Mucosa of descending colon (tissue), 3 donors: ENCODE measurements at regions not wholly inside any gene's neighbourhood (a gene's known extent, or its start where the extent isn't known, plus 50 kb on each side); places are given as distances from the start of the nearest gene placed in this dataset.

Experiments used
- ATAC-seq: fragments of 200-7000 bp; cut with Tn5 transposase; one replicate; pipeline ENCODE4 v1.9.1; 2020; ENCODE audit warnings: mild to moderate bottlenecking, moderate library complexity
- DNase-seq, 3 donors: peaks; one replicate each; pipeline ENCODE4 v3.0.0-alpha.2; 2020
- H3K36me3 ChIP-seq: fragments of 200-600 bp; one replicate; pipeline ENCODE4 v1.8.0; 2021; ENCODE audit warnings: low read depth, mild to moderate bottlenecking
- H3K4me1 ChIP-seq: fragments of 200-600 bp; one replicate; pipeline ENCODE4 v1.8.0; 2021; ENCODE audit warnings: low read depth, mild to moderate bottlenecking
- H3K4me3 ChIP-seq: fragments of 200-600 bp; one replicate; pipeline ENCODE4 v1.8.0; 2021; ENCODE audit warnings: mild to moderate bottlenecking
- H3K9me3 ChIP-seq: fragments of 200-600 bp; one replicate; pipeline ENCODE4 v1.8.0; 2021; ENCODE audit warnings: mild to moderate bottlenecking
- CTCF ChIP-seq: fragments of 200-600 bp; IDR thresholded peaks from one replicate; pipeline ENCODE4 v1.8.0; 2022; ENCODE audit warnings: antibody characterized with exemption, mild to moderate bottlenecking
- intact Hi-C, 2 donors: fragments of 100-400 bp; cut with DNase I in 1 of 2; cut with micrococcal nuclease in 1 of 2; formaldehyde crosslinking; loops; one replicate each; pipeline versions ENCODE4 v1.11.0 to v1.11.1; 2022; cut with DNase I, micrococcal nuclease
- donor health status: DM: no; HTN: no; CAD: no; lungs with moderate emphysema.
- donor health status: DM: no; HTN: no; CAD: no.
- donor health status: DM: no; HTN: yes; CAD: no.

- H3K4me1 ChIP-seq = no peaks in the 10 kb centered on the region
- TF ChIP-seq CTCF = no peak
- no peaks in the 10 kb centered on the region for H3K36me3 ChIP-seq
- intact Hi-C loops = no loop called here
- ATAC-seq (no peak), DNase-seq (no peak)
- H3K9me3 ChIP-seq = peaks cover 22% of the 10 kb centered on the region
- no peak overlapping the region for H3K4me3 ChIP-seq
These were observed 798.8 kb downstream of the SLC16A7 start for GRCh38 chr12:60394665-60395064.

DNA sequence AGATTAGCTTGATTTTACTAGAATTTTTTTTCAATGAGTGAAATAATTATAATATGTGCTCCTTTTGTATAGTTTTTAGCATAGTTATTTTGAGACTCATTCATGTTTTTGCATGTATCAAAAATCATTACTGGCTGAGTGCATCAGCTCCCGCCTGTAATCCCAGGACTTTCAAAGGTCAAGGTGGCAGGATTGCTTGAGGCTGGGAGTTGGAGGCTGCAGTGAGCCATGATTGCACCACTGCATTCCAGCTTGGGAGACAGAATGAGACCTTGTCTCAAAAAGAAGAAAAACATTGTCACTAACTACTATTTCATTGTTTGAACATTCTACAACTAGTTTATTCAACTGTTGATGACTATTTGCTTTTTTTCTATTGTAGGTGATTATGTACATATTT, 802.7 kb downstream of the SLC16A7 start:
- Histone ChIP-seq H3K9me3 (peaks cover 8% of the 10 kb centered on the region), H3K4me1 (no peaks in the 10 kb centered on the region), H3K4me3 (no peak overlapping the region), H3K36me3 (no peaks in the 10 kb centered on the region)
- intact Hi-C loops = no loop called here
- no peak for ATAC-seq
- DNase-seq = no peak
- no peak for TF ChIP-seq CTCF

- intact Hi-C loops = no loop called here
- Histone ChIP-seq H3K4me3 (no peak overlapping the region), H3K4me1 (no peaks in the 10 kb centered on the region), H3K36me3 (no peaks in the 10 kb centered on the region), H3K9me3 (peaks cover 7% of the 10 kb centered on the region)
- DNase-seq (no peak), ATAC-seq (no peak)
- no peak for TF ChIP-seq CTCF
These were observed 803.2 kb downstream of the SLC16A7 start for GRCh38 chr12:60399064-60399463.

DNA sequence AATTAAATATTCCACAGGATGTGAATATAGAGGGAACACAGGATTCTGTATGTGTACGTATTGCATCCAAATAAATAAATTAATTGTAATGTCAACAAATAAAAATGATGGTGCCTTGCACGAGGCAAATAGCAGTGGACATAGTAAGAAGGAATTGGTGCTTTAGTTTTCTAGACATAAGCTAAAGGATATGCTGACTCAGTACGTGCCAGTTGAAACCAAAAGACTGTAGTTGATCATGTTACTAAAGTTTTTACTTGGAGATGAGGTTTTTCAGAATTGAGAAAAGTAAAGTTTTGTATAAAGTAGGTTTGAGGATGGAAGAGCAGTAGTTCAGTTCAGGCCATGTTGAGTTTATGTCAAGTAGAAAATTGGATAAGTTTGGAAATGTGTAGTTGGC, 807.2 kb downstream of the SLC16A7 start:
- DNase-seq (no peak), ATAC-seq (no peak)
- H3K4me1 ChIP-seq = no peaks in the 10 kb centered on the region
- intact Hi-C loops = no loop called here
- no peaks in the 10 kb centered on the region for H3K36me3 ChIP-seq
- no peak overlapping the region for H3K4me3 ChIP-seq
- no peaks in the 10 kb centered on the region for H3K9me3 ChIP-seq
- no peak for TF ChIP-seq CTCF

DNA sequence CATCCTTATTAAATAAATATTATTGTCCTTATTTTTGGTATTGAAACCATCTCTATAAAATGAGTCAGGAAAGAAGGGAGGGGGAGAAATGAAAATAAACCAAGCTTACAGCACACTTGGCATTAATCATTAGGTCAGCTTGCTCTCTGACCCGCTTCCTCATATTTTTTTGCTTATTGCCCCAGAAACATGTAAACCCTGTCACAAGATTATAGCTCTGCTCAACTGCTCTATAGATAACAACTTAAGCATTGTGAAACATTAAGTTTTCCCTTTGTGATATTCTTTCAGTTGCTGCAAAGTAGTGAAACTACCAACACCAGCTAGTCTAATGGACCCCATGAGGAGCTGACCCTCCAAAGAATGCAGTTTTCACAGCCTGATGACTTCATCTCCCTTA, 819.5 kb downstream of the SLC16A7 start:
- no peak for DNase-seq
- H3K36me3 ChIP-seq = no peaks in the 10 kb centered on the region

More for the DNA sequence above, 819.5 kb downstream of the SLC16A7 start:
- H3K4me1 ChIP-seq = no peaks in the 10 kb centered on the region
- intact Hi-C loops = no loop called here
- no peak overlapping the region for H3K4me3 ChIP-seq
- no peak for TF ChIP-seq CTCF
- peaks cover 44% of the 10 kb centered on the region for H3K9me3 ChIP-seq
- ATAC-seq = no peak
